ENCODE measurements at regions not wholly inside any gene's neighbourhood (a gene's known extent, or its start where the extent isn't known, plus 50 kb on each side); places are given as distances from the start of the nearest gene placed in this dataset.

- no peaks in the 10 kb centered on the region for H3K36me3 ChIP-seq (ENCODE audit: control insufficient read depth, insufficient read depth, low read length)
- Mint-ChIP-seq H3K36me3 (no peaks in the 10 kb centered on the region), H3K4me1 (no peaks in the 10 kb centered on the region), H3K27ac (no peak overlapping the region), H3K9me3 (peaks cover 0 to 4% of the 10 kb centered on the region in 2 donors), H3K4me3 (no peak overlapping the region), H3K27me3 (ENCODE audit: low read depth in 2 of 2) (no peaks in the 10 kb centered on the region)
- no peak overlapping the region for H3K27ac ChIP-seq (ENCODE audit: low read length)
- no peaks in the 10 kb centered on the region for H3K4me1 ChIP-seq (ENCODE audit: control insufficient read depth, insufficient read depth, low read length)
- H3K27me3 ChIP-seq (ENCODE audit: control insufficient read depth, insufficient read depth, low read length) = no peaks in the 10 kb centered on the region
- DNase-seq (no peak), ATAC-seq (no peak)
- intact Hi-C loops (cut with micrococcal nuclease) = no loop called here
- TF ChIP-seq, protein P1, sequence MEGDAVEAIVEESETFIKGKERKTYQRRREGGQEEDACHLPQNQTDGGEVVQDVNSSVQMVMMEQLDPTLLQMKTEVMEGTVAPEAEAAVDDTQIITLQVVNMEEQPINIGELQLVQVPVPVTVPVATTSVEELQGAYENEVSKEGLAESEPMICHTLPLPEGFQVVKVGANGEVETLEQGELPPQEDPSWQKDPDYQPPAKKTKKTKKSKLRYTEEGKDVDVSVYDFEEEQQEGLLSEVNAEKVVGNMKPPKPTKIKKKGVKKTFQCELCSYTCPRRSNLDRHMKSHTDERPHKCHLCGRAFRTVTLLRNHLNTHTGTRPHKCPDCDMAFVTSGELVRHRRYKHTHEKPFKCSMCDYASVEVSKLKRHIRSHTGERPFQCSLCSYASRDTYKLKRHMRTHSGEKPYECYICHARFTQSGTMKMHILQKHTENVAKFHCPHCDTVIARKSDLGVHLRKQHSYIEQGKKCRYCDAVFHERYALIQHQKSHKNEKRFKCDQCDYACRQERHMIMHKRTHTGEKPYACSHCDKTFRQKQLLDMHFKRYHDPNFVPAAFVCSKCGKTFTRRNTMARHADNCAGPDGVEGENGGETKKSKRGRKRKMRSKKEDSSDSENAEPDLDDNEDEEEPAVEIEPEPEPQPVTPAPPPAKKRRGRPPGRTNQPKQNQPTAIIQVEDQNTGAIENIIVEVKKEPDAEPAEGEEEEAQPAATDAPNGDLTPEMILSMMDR (IDR thresholded peaks at IDR 0.05) = no peak
- 81% methylated on average over 1 of the region's 3 CpGs for WGBS (ENCODE audit: insufficient coverage)
- H3K9me3 ChIP-seq (ENCODE audit: control insufficient read depth, insufficient read depth, low read length) = no peaks in the 10 kb centered on the region
- no peak overlapping the region for H3K4me3 ChIP-seq (ENCODE audit: low read length)
These were observed 424.2 kb upstream of the SLC35B3 start for GRCh38 chr6:8859501-8859900.

- Mint-ChIP-seq H3K4me3 (no peak overlapping the region), H3K36me3 (no peaks in the 10 kb centered on the region), H3K9me3 (peaks cover 3 to 4% of the 10 kb centered on the region in 2 donors), H3K27me3 (ENCODE audit: low read depth in 2 of 2) (peaks cover 0 to 3% of the 10 kb centered on the region in 2 donors), H3K27ac (no peak overlapping the region), H3K4me1 (no peaks in the 10 kb centered on the region)
- H3K27ac ChIP-seq (ENCODE audit: low read length) = no peak overlapping the region
- TF ChIP-seq, protein P1 (IDR thresholded peaks at IDR 0.05) = no peak
- WGBS (ENCODE audit: insufficient coverage) = 76% methylated on average over 4 of the region's 4 CpGs
- H3K9me3 ChIP-seq (ENCODE audit: control insufficient read depth, insufficient read depth, low read length) = no peaks in the 10 kb centered on the region
- DNase-seq (no peak), ATAC-seq (no peak)
- no peaks in the 10 kb centered on the region for H3K27me3 ChIP-seq (ENCODE audit: control insufficient read depth, insufficient read depth, low read length)
- no peak overlapping the region for H3K4me3 ChIP-seq (ENCODE audit: low read length)
- no peaks in the 10 kb centered on the region for H3K4me1 ChIP-seq (ENCODE audit: control insufficient read depth, insufficient read depth, low read length)
- intact Hi-C loops (cut with micrococcal nuclease) = no loop called here
- no peaks in the 10 kb centered on the region for H3K36me3 ChIP-seq (ENCODE audit: control insufficient read depth, insufficient read depth, low read length)
These were observed 423.5 kb upstream of the SLC35B3 start for GRCh38 chr6:8858854-8859331.

DNA sequence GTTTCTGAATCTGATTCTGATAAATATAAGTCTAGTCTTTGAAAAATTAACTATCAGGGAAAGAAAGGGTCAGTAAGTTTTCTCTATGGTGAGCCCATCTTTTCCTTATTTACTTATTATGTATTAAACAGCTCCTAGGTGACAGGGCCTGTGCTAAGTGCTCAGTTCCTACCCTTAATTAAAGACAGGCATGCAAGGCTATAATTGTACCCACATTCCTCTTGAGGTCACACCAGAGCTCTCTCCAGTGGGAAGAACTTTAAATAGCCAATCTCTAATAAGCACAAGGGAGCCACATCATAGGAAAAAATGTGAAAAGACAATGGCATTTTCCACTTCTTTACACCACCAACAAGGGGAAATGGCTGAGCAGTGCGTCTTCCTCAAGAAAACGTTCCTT, 421.8 kb upstream of the SLC35B3 start:
- 81% methylated on average over 2 of the region's 2 CpGs for WGBS (ENCODE audit: insufficient coverage)
- H3K27ac Mint-ChIP-seq = no peak overlapping the region
- H3K9me3 Mint-ChIP-seq = peaks cover 8% of the 10 kb centered on the region in 2 donors

GRCh38 chr6:8855411-8855810, 420.1 kb upstream of the SLC35B3 start:
- H3K36me3 ChIP-seq (ENCODE audit: control insufficient read depth, insufficient read depth, low read length) = no peaks in the 10 kb centered on the region
- Mint-ChIP-seq H3K9me3 (peaks cover 11 to 15% of the 10 kb centered on the region in 2 donors), H3K27me3 (ENCODE audit: low read depth in 2 of 2) (peaks cover 0 to 3% of the 10 kb centered on the region in 2 donors), H3K36me3 (no peaks in the 10 kb centered on the region), H3K4me1 (no peaks in the 10 kb centered on the region), H3K4me3 (no peak overlapping the region), H3K27ac (no peak overlapping the region)
- no peaks in the 10 kb centered on the region for H3K27me3 ChIP-seq (ENCODE audit: control insufficient read depth, insufficient read depth, low read length)
- no peak overlapping the region for H3K4me3 ChIP-seq (ENCODE audit: low read length)
- 84% methylated on average over 4 of the region's 4 CpGs for WGBS (ENCODE audit: insufficient coverage)
- H3K4me1 ChIP-seq (ENCODE audit: control insufficient read depth, insufficient read depth, low read length) = no peaks in the 10 kb centered on the region
- ATAC-seq (no peak), DNase-seq (no peak)
- no peaks in the 10 kb centered on the region for H3K9me3 ChIP-seq (ENCODE audit: control insufficient read depth, insufficient read depth, low read length)
- TF ChIP-seq, protein P1 (IDR thresholded peaks at IDR 0.05) = no peak
- intact Hi-C loops (cut with micrococcal nuclease) = no loop called here
- H3K27ac ChIP-seq (ENCODE audit: low read length) = no peak overlapping the region

More for the DNA sequence above, 421.8 kb upstream of the SLC35B3 start:
- H3K4me1 ChIP-seq (ENCODE audit: control insufficient read depth, insufficient read depth, low read length) = no peaks in the 10 kb centered on the region
- no peak overlapping the region for H3K27ac ChIP-seq (ENCODE audit: low read length)
- H3K4me3 ChIP-seq (ENCODE audit: low read length) = no peak overlapping the region
- H3K36me3 Mint-ChIP-seq = no peaks in the 10 kb centered on the region
- H3K27me3 Mint-ChIP-seq (ENCODE audit: low read depth in 2 of 2) = peaks cover 0 to 3% of the 10 kb centered on the region in 2 donors
- H3K36me3 ChIP-seq (ENCODE audit: control insufficient read depth, insufficient read depth, low read length) = no peaks in the 10 kb centered on the region
- no peaks in the 10 kb centered on the region for H3K4me1 Mint-ChIP-seq
- H3K27me3 ChIP-seq (ENCODE audit: control insufficient read depth, insufficient read depth, low read length) = no peaks in the 10 kb centered on the region
- ATAC-seq (no peak), DNase-seq (no peak)
- H3K4me3 Mint-ChIP-seq = no peak overlapping the region
- TF ChIP-seq, protein P1 (IDR thresholded peaks at IDR 0.05) = no peak
- intact Hi-C loops (cut with micrococcal nuclease) = no loop called here
- H3K9me3 ChIP-seq (ENCODE audit: control insufficient read depth, insufficient read depth, low read length) = no peaks in the 10 kb centered on the region

Measured in natural killer cell (primary cell).